HCT116 (cell line): ENCODE measurements at regions not wholly inside any gene's neighbourhood (a gene's known extent, or its start where the extent isn't known, plus 50 kb on each side); places are given as distances from the start of the nearest gene placed in this dataset.

Experiments used
- ATAC-seq: fragments of 200-7000 bp; cut with Tn5 transposase; 2 replicates; pipeline ENCODE4 v1.9.1; 2020; ENCODE audit warnings: mild to moderate bottlenecking, moderate library complexity
- BruUV-seq: library from RNA; stranded (reverse); fragments of 400-500 nt; replicated peaks from 2 replicates; lab custom pipeline; 2021; lab: Mats Ljungman, UMichigan
- CTCF ChIA-PET: fragments of 300-600 bp; sonication (Branson Sonifier 250); formaldehyde crosslinking; loops from one replicate; lab custom pipeline; 2021; ENCODE audit warnings: antibody characterized with exemption; lab: Charles Lee
- POLR2A ChIA-PET: fragments of 300-600, 350-600 bp; sonication (Branson Sonifier 250); formaldehyde crosslinking; loops from one replicate; lab custom pipeline; 2021; ENCODE audit warnings: antibody characterized with exemption; lab: Charles Lee
- RAD21 ChIA-PET, 2 experiments: fragments of 300-600 bp; sonication (Branson Sonifier 250); formaldehyde crosslinking; loops; one replicate each; lab custom pipeline; 2023; ENCODE audit warnings: low total read pairs in 2 of 2; ENCODE audit not compliant: uncharacterized antibody in 2 of 2, unreplicated experiment in 2 of 2, low non-redundant PET in 1 of 2; lab: Charles Lee
- DNase-seq: peaks from one replicate; pipeline ENCODE4 v3.0.0-alpha.2; 2010; ENCODE audit warnings: low read depth, low spot score
- H2AFZ ChIP-seq: fragments of 200-600 bp; shearing (Covaris generic), sonication (generic); 2 replicates; pipeline ENCODE4 v1.6.1; 2017; ENCODE audit warnings: low read depth, mixed run types, mixed read lengths, antibody characterized with exemption, low read length; ENCODE audit not compliant: poor library complexity, severe bottlenecking
- H3K27ac ChIP-seq: 2 replicates; pipeline ENCODE4 v1.5.1; 2012; ENCODE audit warnings: low read depth, low read length
- H3K27me3 ChIP-seq: fragments of 200-600 bp; sonication (generic); 2 replicates; pipeline ENCODE4 v1.6.1; 2016; ENCODE audit warnings: mixed run types, low read length, mixed read lengths; ENCODE audit not compliant: insufficient read depth
- H3K36me3 ChIP-seq, 2 experiments: fragments of 200-500 bp in 1 of 2; fragments of 200-600 bp in 1 of 2; sonication (Bioruptor generic) in 1 of 2; sonication (generic) in 1 of 2; 2 replicates each; pipeline versions ENCODE4 v1.5.1 to v1.6.1; 2014 to 2016; ENCODE audit warnings: low read length in 2 of 2, inconsistent platforms in 1 of 2, mixed read lengths in 1 of 2, mixed run types in 1 of 2; ENCODE audit not compliant: insufficient read depth in 2 of 2, control insufficient read depth in 1 of 2
- H3K4me1 ChIP-seq, 2 experiments: fragments of 200-600 bp in 1 of 2; sonication (generic) in 1 of 2; 2 replicates each; pipeline versions ENCODE4 v1.5.1 to v1.6.1; 2012 to 2017; ENCODE audit warnings: low read length in 2 of 2, inconsistent platforms in 1 of 2, mild to moderate bottlenecking in 1 of 2, mixed read lengths in 1 of 2, mixed run types in 1 of 2, moderate library complexity in 1 of 2; ENCODE audit not compliant: insufficient read depth in 2 of 2, control insufficient read depth in 1 of 2
- H3K4me2 ChIP-seq: fragments of 200-600 bp; sonication (generic); 2 replicates; pipeline ENCODE4 v1.6.1; 2017; ENCODE audit warnings: mixed run types, low read length, mixed read lengths
- H3K4me3 ChIP-seq, 2 experiments: fragments of 200-600 bp in 1 of 2; sonication (generic) in 1 of 2; replicated peaks in 1 of 2; 2 replicates each; pipeline ENCODE4 v1.5.1; 2011 to 2016; ENCODE audit warnings: low read length in 2 of 2, control low read depth in 1 of 2, low read depth in 1 of 2, mild to moderate bottlenecking in 1 of 2, mixed read lengths in 1 of 2, mixed run types in 1 of 2
- H3K79me2 ChIP-seq: fragments of 200-600 bp; sonication (generic); 2 replicates; pipeline ENCODE4 v1.6.1; 2017; ENCODE audit warnings: mild to moderate bottlenecking, mixed run types, low read length, moderate library complexity, mixed read lengths; ENCODE audit not compliant: insufficient read depth
- H3K9ac ChIP-seq: fragments of 200-600 bp; sonication (generic); 2 replicates; pipeline ENCODE4 v1.6.1; 2016; ENCODE audit warnings: low read length, mixed read lengths
- H3K9me2 ChIP-seq: fragments of 200-600 bp; sonication (generic), shearing (Covaris generic); 2 replicates; pipeline ENCODE4 v1.6.1; 2017; ENCODE audit warnings: mixed run types, mild to moderate bottlenecking, moderate library complexity; ENCODE audit not compliant: insufficient read depth
- H3K9me3 ChIP-seq, 2 experiments: fragments of 200-500 bp in 1 of 2; fragments of 200-600 bp in 1 of 2; sonication (Bioruptor generic) in 1 of 2; sonication (generic) in 1 of 2; 2 replicates each; pipeline ENCODE4 v1.6.1; 2014 to 2017; ENCODE audit warnings: low read length in 2 of 2, mixed read lengths in 2 of 2, inconsistent platforms in 1 of 2, low read depth in 1 of 2, mild to moderate bottlenecking in 1 of 2, mixed run types in 1 of 2, moderate library complexity in 1 of 2; ENCODE audit not compliant: control insufficient read depth in 1 of 2, insufficient read depth in 1 of 2
- H4K20me1 ChIP-seq: fragments of 200-600 bp; sonication (generic), shearing (Covaris generic); 2 replicates; pipeline ENCODE4 v1.6.1; 2017; ENCODE audit warnings: mixed run types, mild to moderate bottlenecking, moderate library complexity; ENCODE audit not compliant: insufficient read depth
- CEBPB ChIP-seq: IDR thresholded peaks from 2 replicates; pipeline ENCODE4 v1.6.1; 2012; ENCODE audit warnings: low read depth
- POLR2A ChIP-seq: IDR thresholded peaks from 2 replicates; pipeline ENCODE4 v1.7.0; 2011; ENCODE audit warnings: borderline replicate concordance; ENCODE audit not compliant: insufficient read depth, insufficient read length; ENCODE audit errors: extremely low read depth
- POLR2AphosphoS5 ChIP-seq: IDR thresholded peaks from 2 replicates; pipeline ENCODE4 v1.6.1; 2011; ENCODE audit warnings: mild to moderate bottlenecking, low read depth, low read length, moderate library complexity
- SIN3A ChIP-seq: IDR thresholded peaks from 2 replicates; pipeline ENCODE4 v1.6.1; 2012; ENCODE audit warnings: low read depth
- SP1 ChIP-seq: IDR thresholded peaks from 2 replicates; pipeline ENCODE4 v1.6.1; 2012; ENCODE audit warnings: low read depth
- SRF ChIP-seq: IDR thresholded peaks from 2 replicates; pipeline ENCODE4 v1.6.1; 2012; ENCODE audit warnings: low read depth
- TCF7L2 ChIP-seq: IDR thresholded peaks from 2 replicates; pipeline ENCODE4 v1.7.0; 2011; ENCODE audit warnings: borderline replicate concordance, inconsistent platforms; ENCODE audit not compliant: insufficient read depth, insufficient read length; ENCODE audit errors: extremely low read depth
- YY1 ChIP-seq: IDR thresholded peaks from 2 replicates; pipeline ENCODE4 v1.6.1; 2011; ENCODE audit warnings: low read length, low read depth, moderate library complexity, mild to moderate bottlenecking; ENCODE audit not compliant: insufficient replicate concordance; ENCODE audit errors: extremely low read depth
- ZNF274 ChIP-seq: fragments of 200-500 bp; sonication (Bioruptor generic); IDR thresholded peaks from 2 replicates; pipeline ENCODE4 v1.6.1; 2014; ENCODE audit warnings: mild to moderate bottlenecking, low read depth, low read length, inconsistent platforms
- intact Hi-C: fragments of 100-400 bp; cut with micrococcal nuclease; formaldehyde crosslinking; loops from 2 replicates; pipeline ENCODE4 v1.10.0; 2022
- TF ChIP-seq, protein P1 (sequence below): IDR thresholded peaks from 2 replicates; pipeline ENCODE4 v1.6.1; 2011; ENCODE audit warnings: mild to moderate bottlenecking, low read length, moderate library complexity; ENCODE audit not compliant: insufficient replicate concordance; ENCODE audit errors: extremely low read depth
- TF ChIP-seq, protein P2 (sequence below): IDR thresholded peaks from 2 replicates; pipeline ENCODE4 v1.6.1; 2012
- TF ChIP-seq, protein P3 (sequence below): IDR thresholded peaks from 2 replicates; pipeline ENCODE4 v1.6.1; 2012; ENCODE audit warnings: low read depth

DNA sequence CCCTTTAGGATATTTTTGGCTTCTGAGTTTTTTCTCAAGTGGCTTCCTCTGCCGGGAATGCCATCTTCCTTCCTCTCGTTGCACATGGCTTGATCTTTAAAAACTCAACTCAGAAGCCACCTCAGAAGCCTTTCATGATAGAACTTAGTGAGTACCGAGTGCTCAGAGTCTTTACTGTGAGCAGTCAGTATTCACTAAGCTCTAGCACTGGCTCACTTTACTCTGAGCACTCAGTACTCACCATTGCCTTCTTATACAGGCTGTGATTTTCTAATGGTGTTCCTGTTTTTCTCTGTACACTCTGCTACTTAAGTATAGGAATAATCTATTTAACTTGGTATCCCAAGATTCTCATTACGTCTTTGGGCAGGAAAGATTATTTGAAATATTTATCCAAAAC lies 116.2 kb downstream of the PFDN4 start:
- ATAC-seq (no peak), DNase-seq (no peak)
- no peak overlapping the region for H3K4me2 ChIP-seq
- no peaks in the 10 kb centered on the region for H3K9me2 ChIP-seq
- H3K79me2 ChIP-seq, result no peaks in the 10 kb centered on the region
- no peak overlapping the region for H2AFZ ChIP-seq
- no peak overlapping the region for H3K27ac ChIP-seq
- no peaks in the 10 kb centered on the region for H4K20me1 ChIP-seq
- TF ChIP-seq YY1 (no peak), SRF (no peak), ZNF274 (no peak), POLR2AphosphoS5 (no peak), SIN3A (no peak), SP1 (no peak), POLR2A (no peak), TCF7L2 (no peak), CEBPB (no peak)
- TF ChIP-seq, protein P1, sequence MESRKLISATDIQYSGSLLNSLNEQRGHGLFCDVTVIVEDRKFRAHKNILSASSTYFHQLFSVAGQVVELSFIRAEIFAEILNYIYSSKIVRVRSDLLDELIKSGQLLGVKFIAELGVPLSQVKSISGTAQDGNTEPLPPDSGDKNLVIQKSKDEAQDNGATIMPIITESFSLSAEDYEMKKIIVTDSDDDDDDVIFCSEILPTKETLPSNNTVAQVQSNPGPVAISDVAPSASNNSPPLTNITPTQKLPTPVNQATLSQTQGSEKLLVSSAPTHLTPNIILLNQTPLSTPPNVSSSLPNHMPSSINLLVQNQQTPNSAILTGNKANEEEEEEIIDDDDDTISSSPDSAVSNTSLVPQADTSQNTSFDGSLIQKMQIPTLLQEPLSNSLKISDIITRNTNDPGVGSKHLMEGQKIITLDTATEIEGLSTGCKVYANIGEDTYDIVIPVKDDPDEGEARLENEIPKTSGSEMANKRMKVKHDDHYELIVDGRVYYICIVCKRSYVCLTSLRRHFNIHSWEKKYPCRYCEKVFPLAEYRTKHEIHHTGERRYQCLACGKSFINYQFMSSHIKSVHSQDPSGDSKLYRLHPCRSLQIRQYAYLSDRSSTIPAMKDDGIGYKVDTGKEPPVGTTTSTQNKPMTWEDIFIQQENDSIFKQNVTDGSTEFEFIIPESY, result no peak
- TF ChIP-seq, protein P2, sequence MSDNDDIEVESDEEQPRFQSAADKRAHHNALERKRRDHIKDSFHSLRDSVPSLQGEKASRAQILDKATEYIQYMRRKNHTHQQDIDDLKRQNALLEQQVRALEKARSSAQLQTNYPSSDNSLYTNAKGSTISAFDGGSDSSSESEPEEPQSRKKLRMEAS, result no peak
- TF ChIP-seq, protein P3, sequence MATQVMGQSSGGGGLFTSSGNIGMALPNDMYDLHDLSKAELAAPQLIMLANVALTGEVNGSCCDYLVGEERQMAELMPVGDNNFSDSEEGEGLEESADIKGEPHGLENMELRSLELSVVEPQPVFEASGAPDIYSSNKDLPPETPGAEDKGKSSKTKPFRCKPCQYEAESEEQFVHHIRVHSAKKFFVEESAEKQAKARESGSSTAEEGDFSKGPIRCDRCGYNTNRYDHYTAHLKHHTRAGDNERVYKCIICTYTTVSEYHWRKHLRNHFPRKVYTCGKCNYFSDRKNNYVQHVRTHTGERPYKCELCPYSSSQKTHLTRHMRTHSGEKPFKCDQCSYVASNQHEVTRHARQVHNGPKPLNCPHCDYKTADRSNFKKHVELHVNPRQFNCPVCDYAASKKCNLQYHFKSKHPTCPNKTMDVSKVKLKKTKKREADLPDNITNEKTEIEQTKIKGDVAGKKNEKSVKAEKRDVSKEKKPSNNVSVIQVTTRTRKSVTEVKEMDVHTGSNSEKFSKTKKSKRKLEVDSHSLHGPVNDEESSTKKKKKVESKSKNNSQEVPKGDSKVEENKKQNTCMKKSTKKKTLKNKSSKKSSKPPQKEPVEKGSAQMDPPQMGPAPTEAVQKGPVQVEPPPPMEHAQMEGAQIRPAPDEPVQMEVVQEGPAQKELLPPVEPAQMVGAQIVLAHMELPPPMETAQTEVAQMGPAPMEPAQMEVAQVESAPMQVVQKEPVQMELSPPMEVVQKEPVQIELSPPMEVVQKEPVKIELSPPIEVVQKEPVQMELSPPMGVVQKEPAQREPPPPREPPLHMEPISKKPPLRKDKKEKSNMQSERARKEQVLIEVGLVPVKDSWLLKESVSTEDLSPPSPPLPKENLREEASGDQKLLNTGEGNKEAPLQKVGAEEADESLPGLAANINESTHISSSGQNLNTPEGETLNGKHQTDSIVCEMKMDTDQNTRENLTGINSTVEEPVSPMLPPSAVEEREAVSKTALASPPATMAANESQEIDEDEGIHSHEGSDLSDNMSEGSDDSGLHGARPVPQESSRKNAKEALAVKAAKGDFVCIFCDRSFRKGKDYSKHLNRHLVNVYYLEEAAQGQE, result no peak
- H3K9me3 ChIP-seq, result no peaks in the 10 kb centered on the region
- no TSS peak for BruUV-seq
- ChIA-PET POLR2A (no interaction called here), RAD21 (no interaction called here), CTCF (no interaction called here)
- peaks cover 4% of the 10 kb centered on the region; the same call in 1 of the 2 replicates for H3K27me3 ChIP-seq
- intact Hi-C loops, result no loop called here
- H3K36me3 ChIP-seq, result no peaks in the 10 kb centered on the region
- H3K4me1 ChIP-seq, result no peaks in the 10 kb centered on the region
- H3K9ac ChIP-seq, result no peak overlapping the region
- H3K4me3 ChIP-seq, result no peak overlapping the region
